NCI-H1930 (cell line): ENCODE measurements at regions not wholly inside any gene's neighbourhood (a gene's known extent, or its start where the extent isn't known, plus 50 kb on each side); places are given as distances from the start of the nearest gene placed in this dataset.

Source experiments
- DNase-seq, 2 experiments: peaks; one replicate each; lab custom pipeline; 2025; lab: John Stamatoyannopoulos, UW

GRCh38 chr10:58013406-58013805 is 254.3 kb downstream of the IPMK start:
- no peak for DNase-seq

- DNase-seq = peak in 1 of 2 experiments; percentile 17
Measured at GRCh38 chr10:58010073-58010702, 257.5 kb downstream of the IPMK start.

DNA sequence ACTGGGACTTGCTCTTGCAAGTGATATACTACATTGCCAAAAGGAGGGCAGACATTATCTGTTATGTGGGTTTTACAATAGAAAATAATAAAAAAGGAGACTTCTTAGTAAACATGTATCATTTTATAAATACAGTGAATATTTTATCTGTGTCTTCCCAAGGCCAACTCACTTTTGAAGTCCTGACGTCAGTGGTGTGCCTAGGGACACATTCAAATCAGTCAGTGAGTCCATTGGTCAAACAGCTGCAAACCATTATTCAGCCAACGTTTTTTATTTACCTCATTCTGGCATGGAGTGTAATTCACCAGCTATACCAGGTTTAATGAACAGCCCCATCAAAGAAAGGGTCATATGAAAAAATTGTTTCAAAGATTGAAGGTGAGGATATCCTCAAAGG is 263.7 kb downstream of the IPMK start:
- DNase-seq = no peak

GRCh38 chr10:58001159-58001558 is 266.5 kb downstream of the IPMK start:
- DNase-seq = no peak

DNA sequence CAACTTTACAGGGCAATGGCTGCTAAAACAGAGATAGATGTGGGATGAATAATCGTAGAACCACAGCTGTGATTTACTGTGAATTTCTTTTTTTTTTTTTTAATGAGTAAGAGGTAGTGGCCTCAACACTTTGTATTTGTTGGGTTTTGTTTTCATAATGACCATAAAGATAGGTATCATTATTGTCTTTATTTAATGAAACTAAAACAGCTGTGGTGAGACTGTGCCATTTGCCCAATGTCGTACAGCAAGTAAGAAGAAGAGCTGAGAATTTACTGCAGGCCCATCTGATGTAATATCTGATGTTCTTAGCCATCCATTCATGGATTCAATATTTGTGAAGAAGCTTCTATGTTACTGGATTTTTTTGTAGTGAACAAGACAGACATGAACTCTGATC is 271.2 kb downstream of the IPMK start:
- no peak for DNase-seq

DNA sequence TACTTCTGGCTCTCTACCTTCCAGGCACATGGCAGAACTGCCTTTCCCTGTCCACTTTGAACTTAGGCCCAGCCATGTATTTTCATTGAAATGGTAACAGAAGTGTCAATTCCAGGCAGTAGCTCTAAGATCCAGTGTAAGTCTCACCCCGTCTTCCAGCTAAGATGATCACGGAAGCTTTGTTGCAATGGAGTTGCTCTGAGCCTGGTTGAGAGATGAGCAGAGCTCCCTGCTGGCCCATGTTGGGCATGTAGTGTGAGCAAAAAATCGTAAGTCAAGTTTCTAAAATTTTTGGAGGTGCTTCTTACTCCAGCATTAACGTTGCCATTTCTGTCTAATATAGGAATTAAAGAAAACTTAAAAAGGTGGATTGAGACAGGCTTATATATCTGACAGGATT is 274.4 kb downstream of the IPMK start:
- no peak for DNase-seq

GRCh38 chr10:57992321-57993077 is 275.2 kb downstream of the IPMK start:
- DNase-seq = no peak

DNA sequence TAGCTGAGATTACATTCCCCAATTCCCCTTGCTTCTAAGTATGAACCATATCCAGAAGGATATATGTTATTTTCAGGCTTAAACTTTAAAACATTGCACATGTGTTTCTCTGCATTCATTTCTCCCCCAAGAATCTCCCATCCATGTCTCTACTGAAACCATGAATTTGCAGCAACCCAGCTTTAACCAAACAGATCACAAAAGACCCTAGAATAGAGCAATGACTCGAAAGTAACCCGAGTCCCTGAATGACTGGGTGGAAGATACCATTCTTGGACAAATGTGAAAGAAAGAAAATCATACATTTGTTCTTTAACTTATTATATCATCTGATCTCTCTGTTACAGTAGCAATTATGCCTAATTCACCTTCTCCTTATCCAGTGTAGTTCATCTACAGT is 278.7 kb downstream of the IPMK start:
- DNase-seq = no peak

GRCh38 chr10:57987055-57987721 is 280.5 kb downstream of the IPMK start:
- DNase-seq = no peak

DNA sequence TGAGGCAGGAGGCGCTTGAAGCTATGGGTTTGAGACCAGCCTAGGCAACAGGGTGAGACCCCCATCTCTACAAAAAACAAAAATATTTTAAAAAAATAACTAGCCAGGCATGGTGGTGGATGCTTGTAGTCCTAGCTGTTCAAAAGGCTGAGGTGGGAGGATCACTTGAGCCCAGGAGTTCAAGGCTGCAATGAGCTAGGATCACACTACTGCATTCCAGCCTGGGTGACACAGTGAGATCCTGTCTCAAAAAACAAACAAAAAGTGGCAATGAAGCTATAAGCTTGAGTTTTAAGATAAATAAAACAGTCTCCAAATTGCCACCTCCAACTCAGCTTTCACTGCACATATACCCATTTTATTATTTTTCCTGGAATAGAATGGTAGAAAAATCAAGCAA is 281.3 kb downstream of the IPMK start:
- no peak for DNase-seq

DNA sequence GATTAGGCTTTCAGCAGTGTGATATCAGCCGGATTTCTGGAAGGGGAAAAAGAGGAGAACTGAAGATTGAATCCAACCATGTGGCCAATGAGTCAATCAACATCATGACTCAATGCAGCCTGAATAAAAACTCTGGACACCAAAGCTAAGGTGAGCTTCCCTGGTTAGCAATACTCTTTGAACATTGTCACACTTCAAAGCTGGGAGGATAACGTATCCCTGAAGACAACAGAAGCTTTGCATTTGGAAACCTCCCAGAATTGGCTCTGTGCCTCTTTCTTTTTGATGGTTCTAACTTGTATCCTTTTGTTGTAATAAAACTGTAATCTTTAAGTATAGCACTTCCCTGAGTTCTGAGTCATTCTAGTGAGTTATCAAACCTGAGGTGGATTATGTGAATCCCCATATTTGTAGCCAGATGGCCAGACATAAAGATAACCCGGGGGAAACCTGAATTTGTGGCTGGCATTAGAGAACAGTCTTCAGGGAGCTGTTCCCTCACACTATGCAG is 284.4 kb downstream of the IPMK start:
- DNase-seq = no peak

DNA sequence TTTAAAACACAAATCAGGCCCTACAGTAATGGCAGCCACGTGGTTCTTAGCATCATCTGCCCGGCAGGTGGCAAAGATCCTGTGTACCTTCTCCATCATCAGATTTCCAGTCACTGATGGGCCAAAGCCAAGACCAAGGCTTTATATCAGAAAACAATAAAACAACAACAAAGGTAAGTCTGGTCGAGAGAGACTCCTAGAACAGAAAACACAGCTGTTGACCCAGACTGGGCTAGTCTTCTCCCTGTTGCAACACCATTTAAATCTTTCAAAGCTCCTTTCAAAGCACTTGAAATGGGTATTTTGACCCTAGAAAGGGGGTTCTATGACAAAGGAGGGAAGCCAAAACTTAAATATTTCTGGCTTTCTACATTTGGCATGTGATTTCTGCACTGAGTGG is 285.6 kb downstream of the IPMK start:
- DNase-seq = no peak

DNA sequence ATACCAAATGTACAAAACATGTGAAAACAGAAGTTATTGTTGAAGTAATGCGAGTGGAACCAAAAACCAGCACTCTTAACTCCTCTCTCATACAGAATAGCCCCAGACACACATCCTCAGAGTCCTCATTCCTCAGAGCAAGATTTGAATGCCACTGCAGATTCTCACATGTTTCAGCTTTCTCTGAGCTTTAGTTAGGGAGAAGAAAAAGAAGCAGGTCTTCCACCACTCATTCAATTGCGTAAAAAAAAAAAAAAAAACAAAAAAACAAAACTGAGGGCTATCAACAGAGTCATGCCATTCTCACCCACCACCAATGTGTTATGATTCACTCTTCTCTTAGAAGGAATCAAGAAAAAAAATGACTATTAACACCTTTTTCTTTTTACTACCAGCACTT is 287.7 kb downstream of the IPMK start:
- no peak for DNase-seq

DNA sequence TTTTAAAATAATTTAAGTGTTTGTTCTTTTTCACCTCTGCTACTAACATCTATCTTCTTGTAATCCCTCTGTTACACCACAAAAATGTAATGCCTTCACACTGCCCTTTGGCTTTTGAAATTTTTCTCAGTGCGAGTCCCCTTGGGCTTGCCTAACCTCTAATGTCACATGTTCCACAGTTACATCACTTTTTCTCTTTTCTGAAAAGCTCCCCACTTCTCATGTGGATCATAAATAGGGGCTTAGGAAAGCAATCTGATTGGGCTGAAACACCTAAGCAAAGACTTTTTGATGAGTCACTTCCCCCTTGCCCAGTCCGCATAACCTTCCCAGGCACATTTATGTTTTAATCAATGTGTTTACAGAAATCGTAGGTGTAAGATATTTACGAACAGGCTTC is 288.2 kb downstream of the IPMK start:
- DNase-seq = no peak

GRCh38 chr10:57977262-57977661 is 290.4 kb downstream of the IPMK start:
- DNase-seq = no peak

DNA sequence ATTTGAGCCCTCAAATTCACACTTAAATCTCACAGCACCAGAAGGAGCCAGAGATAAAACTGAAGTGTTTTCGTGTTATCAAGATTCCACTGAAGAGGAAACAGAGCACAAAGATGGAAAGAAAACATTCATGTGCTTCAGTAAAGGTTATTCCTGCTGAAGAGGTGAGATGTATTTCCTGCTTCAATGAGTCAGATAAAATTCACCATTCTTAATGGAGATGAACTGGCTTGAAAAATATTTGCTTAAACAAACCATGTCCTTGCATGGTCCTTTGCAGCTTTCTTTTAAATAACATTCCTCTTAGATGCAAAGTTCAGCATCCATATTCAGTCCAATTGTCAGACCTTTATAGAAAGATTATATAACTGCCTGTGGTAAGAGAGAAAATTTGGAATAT is 294.2 kb downstream of the IPMK start:
- no peak for DNase-seq

DNA sequence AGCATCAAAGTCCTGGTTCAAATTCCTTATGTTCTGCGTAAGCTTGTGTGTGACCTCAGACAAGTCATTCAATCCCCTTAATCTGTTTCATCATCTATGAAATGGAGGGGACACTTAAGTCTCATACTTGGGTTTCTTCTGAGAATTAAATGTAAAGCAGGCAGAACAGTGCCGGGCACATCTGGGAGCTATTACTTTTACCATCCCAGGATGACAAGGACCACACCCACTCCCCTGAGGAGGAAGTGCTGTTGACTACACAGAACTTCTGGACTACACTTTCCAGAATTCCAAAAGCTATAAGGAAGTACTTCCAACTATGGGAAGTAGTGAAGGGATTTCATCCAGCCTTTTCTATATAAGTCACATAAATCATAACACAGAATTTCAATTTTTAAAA is 294.9 kb downstream of the IPMK start:
- no peak for DNase-seq

- no peak for DNase-seq
Measured at GRCh38 chr10:57968328-57969016, 299.2 kb downstream of the IPMK start.

GRCh38 chr10:57964351-57964750 is 303.3 kb downstream of the IPMK start:
- no peak for DNase-seq

- DNase-seq = no peak
Measured at GRCh38 chr10:57963546-57963945, 304.1 kb downstream of the IPMK start.

DNA sequence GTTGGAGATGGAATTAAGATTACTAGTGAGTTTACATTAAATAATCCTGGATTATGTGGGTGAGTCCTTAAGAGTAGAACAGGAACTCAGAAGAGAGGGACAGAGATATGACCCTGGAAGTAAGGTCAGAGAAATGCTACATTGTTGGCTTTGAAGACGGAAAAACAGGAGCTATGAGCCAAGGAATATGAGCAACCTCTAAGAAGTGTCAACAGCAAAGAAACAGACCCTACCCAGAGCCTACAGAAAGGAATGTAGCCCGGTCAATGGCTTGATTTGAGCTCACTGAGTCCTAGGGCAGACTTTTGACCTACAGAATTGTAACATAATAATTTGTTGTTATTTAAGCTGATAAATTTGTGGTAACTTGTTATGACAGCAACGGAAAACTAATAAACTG is 304.9 kb downstream of the IPMK start:
- no peak for DNase-seq

DNA sequence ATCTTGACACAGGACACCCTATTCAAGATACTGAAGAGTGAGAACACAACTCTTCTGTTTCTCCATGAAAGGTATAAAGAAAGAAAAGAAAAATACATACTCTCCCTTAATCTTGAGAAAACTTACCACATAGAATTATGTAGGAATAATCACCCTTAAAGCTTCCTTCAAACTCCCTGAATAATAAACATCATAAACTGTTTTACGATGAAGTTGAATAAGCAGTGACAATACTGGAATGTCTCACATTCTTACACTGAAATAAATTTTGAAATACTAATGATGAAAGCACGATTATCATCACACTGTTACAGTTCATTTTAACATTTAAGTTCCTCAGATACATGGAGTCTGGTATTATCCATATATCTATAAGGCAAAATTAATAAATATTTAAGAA is 306.2 kb downstream of the IPMK start:
- no peak for DNase-seq

DNA sequence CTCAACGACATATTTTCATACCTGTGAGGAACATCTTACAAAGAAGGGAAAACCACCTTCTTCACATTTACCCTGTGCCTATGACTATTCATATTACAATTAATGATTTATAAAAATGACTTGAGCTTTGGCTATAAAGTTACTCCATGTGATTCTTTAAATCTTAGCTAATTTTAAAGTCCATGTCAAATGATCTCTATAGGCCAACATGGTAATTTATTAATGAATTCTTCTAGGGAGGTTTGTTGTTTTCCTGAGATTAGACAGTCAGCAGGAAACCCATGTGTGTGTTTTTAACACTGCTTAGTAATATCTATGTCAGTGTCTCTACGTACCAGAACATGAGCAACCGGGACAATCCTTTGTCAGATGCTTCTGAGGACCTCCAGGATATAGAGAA is 307.3 kb downstream of the IPMK start:
- no peak for DNase-seq
